ENCODE measurements at regions not wholly inside any gene's neighbourhood (a gene's known extent, or its start where the extent isn't known, plus 50 kb on each side); places are given as distances from the start of the nearest gene placed in this dataset.

DNA sequence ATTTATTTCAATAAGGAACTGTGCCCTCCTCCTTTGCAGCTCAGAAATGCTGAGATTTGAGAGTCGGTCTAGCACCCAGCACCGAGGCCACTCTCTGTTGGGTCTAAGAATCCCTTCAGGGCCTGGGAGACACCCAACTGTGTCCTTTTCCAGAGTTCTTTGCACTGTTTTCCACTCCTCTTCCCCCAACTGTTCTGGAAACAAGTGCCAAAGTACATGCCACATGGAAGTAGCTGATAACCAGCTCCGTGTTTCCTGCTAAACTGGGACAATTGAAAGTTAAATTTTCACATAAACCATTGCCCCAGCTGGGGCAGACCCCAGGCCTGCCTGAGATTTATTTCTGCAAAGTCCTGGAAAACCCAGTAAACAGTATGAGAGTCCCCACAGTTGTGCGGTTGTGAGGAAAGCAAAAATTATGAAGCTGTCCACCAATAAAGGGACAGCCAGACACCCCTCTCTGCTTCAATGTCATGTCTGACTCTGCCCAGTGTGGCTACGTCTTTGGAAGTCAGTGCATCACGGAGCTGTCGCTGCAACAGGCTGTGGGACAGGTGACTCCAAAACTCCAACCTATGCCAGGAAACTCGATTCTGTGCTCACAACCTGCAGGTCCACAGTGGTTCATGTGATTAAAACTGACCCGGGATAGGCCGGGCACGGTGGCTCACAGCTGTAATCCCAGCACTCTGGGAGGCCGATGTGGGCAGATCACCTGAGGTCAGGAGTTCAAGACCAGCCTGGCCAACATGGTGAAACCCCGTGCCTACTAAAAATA lies 178.0 kb upstream of the AFDN start:
- DNase-seq (ENCODE audit: low read depth) = no peak
- TF ChIP-seq CTCF (IDR thresholded peaks at IDR 0.05; ENCODE audit: insufficient read depth, low read depth, low read length) = no peak
- no peak overlapping the region for H3K4me3 ChIP-seq (ENCODE audit: low read depth, low read length)

GRCh38 chr6:167649476-167649875 lies 177.2 kb upstream of the AFDN start:
- H3K4me3 ChIP-seq (ENCODE audit: low read depth, low read length) = no peak overlapping the region
- no peak for DNase-seq (ENCODE audit: low read depth)
- no peak for TF ChIP-seq CTCF (IDR thresholded peaks at IDR 0.05; ENCODE audit: insufficient read depth, low read depth, low read length)

DNA sequence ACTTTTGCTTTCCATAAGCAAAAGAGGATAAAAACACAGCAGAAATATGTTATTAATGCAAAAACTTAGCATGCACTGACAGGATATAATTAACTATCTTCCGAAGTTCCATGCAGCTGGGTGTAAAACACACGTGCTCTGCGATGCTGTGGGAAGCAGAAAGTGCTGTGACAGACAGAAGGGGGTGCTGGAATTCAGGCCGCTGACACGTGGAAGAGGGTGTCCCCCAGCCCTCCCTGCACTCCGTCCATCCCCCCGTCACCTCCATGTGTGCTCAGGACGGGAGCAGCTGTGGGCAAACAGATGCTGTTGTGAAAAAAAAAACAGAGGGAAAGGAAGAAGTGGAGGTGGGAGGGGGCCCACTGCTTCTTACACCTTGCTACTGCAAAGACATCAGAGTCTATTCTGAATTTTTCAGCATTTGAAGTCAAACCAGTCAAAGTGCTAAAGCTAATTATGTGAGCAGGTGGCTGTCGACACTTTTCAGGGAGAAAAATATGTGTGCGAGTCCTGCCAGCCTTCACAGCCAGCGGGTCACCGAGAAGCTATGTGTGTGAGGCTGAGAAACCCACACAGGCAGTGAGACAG lies 175.9 kb upstream of the AFDN start:
- no peak overlapping the region for H3K4me3 ChIP-seq (ENCODE audit: low read depth, low read length)
- no peak for TF ChIP-seq CTCF (IDR thresholded peaks at IDR 0.05; ENCODE audit: insufficient read depth, low read depth, low read length)
- no peak for DNase-seq (ENCODE audit: low read depth)

GRCh38 chr6:167651318-167652041 lies 175.2 kb upstream of the AFDN start:
- no peak for DNase-seq (ENCODE audit: low read depth)
- H3K4me3 ChIP-seq (ENCODE audit: low read depth, low read length) = no peak overlapping the region
- TF ChIP-seq CTCF (IDR thresholded peaks at IDR 0.05; ENCODE audit: insufficient read depth, low read depth, low read length) = no peak

DNA sequence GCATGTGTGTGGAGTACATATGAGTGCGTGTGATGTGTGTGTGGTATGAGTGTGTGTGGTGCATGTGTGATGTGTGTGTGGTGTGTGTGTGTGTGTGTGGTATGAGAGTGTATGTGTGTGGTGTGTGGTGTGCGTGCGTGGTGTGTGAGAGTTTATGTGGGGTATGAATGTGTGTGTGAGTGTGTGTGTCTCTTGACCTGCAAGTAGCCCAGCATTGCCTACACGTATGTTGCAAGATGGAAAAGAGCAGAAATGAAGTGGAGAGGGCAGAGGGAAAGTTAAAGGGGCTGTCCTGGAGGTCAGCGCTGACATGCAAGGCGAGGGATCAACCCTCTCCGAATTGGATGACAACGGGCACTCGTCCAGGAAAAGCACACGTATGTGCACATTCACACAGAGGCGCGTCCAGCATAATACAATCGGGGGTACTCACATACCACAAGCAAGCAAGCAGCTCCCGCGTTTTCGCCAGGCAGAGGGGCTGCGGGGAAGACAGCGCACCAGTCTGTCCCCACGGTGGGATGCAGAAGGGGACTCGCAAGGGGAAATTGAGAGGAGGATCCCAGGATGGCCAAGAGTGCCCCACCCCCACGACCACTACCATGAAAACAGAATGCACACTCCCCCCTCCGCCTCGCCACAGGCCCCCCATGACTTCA lies 174.5 kb upstream of the AFDN start:
- TF ChIP-seq CTCF (IDR thresholded peaks at IDR 0.05; ENCODE audit: insufficient read depth, low read depth, low read length) = no peak
- DNase-seq (ENCODE audit: low read depth) = no peak
- no peak overlapping the region for H3K4me3 ChIP-seq (ENCODE audit: low read depth, low read length)

GRCh38 chr6:167652701-167653095 lies 174.0 kb upstream of the AFDN start:
- DNase-seq (ENCODE audit: low read depth) = no peak
- TF ChIP-seq CTCF (IDR thresholded peaks at IDR 0.05; ENCODE audit: insufficient read depth, low read depth, low read length) = no peak
- H3K4me3 ChIP-seq (ENCODE audit: low read depth, low read length) = no peak overlapping the region
